Left ventricle myocardium inferior (tissue), 1 donor: ENCODE measurements at regions not wholly inside any gene's neighbourhood (a gene's known extent, or its start where the extent isn't known, plus 50 kb on each side); places are given as distances from the start of the nearest gene placed in this dataset.

Source experiments
- DNase-seq: peaks from one replicate; pipeline ENCODE4 v3.0.0-alpha.2; 2020
- H3K27ac ChIP-seq: fragments of 200-600 bp; replicated peaks from 2 replicates; pipeline ENCODE4 v1.8.0; 2021
- H3K27me3 ChIP-seq: fragments of 200-600 bp; 2 replicates; pipeline ENCODE4 v1.8.0; 2021; ENCODE audit warnings: low read depth
- H3K36me3 ChIP-seq: fragments of 200-600 bp; 2 replicates; pipeline ENCODE4 v1.8.0; 2021
- H3K4me1 ChIP-seq: fragments of 200-600 bp; 2 replicates; pipeline ENCODE4 v1.8.0; 2021
- H3K4me3 ChIP-seq: fragments of 200-600 bp; 2 replicates; pipeline ENCODE4 v1.8.0; 2021; ENCODE audit warnings: mild to moderate bottlenecking, moderate library complexity
- H3K9me3 ChIP-seq: fragments of 200-600 bp; replicated peaks from 2 replicates; pipeline ENCODE4 v1.8.0; 2021
- intact Hi-C: fragments of 100-400 bp; cut with micrococcal nuclease; formaldehyde crosslinking; loops from one replicate; pipeline ENCODE4 v1.11.0; 2022
- TF ChIP-seq, protein P1 (sequence below): fragments of 200-600 bp; IDR thresholded peaks from 2 replicates; pipeline ENCODE4 v1.8.0; 2021; ENCODE audit warnings: antibody characterized with exemption, mild to moderate bottlenecking, borderline replicate concordance
- donor health status: DM: no; HTN: yes; CAD: no; lungs with severe emphysema.

DNA sequence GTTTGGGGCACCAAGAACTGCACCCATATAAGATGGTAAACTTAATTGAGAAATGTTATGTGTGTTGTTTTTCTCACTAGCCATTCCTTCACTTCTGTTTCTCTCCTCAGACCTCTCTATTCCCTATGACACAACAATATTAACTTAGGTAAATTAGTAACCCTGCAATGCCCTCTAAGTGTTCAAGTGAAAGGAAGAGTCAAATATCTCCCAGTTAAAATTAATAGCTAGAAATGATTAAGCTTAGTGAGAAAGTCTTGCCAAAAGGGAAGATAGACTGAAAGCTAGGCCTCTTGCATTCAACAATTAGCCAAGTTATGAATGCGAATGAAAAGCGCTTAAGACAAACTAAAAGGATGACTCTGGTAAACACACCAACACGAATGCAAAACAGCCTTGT, 132.9 kb upstream of the KLF8 start:
- Histone ChIP-seq H3K36me3 (no peaks in the 10 kb centered on the region), H3K27ac (no peak overlapping the region), H3K4me3 (no peak overlapping the region), H3K9me3 (peaks cover 7% of the 10 kb centered on the region), H3K27me3 (no peaks in the 10 kb centered on the region), H3K4me1 (no peaks in the 10 kb centered on the region)
- TF ChIP-seq, protein P1, sequence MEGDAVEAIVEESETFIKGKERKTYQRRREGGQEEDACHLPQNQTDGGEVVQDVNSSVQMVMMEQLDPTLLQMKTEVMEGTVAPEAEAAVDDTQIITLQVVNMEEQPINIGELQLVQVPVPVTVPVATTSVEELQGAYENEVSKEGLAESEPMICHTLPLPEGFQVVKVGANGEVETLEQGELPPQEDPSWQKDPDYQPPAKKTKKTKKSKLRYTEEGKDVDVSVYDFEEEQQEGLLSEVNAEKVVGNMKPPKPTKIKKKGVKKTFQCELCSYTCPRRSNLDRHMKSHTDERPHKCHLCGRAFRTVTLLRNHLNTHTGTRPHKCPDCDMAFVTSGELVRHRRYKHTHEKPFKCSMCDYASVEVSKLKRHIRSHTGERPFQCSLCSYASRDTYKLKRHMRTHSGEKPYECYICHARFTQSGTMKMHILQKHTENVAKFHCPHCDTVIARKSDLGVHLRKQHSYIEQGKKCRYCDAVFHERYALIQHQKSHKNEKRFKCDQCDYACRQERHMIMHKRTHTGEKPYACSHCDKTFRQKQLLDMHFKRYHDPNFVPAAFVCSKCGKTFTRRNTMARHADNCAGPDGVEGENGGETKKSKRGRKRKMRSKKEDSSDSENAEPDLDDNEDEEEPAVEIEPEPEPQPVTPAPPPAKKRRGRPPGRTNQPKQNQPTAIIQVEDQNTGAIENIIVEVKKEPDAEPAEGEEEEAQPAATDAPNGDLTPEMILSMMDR = no peak
- no peak for DNase-seq
- intact Hi-C loops = no loop called here

DNA sequence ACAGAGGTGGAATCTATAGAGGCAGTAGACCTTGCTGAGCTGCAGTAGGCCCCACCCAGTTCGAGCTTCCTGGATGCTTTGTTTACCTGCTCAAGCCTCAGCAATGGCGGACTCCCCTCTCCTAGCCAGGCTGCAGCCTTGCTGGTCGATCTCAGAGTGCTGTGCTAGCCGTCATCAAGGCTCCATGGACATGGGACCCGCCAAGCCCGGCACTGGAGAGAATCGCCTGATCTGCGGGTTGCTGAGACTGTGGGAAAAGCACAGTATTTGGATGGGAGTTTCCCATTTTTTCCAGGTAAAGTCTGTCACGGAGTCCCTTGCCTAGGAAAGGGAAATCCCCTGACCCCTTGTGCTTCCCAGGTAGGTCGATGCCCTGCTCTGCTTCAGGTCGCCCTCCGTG, 124.8 kb upstream of the KLF8 start:
- Histone ChIP-seq H3K27ac (no peak overlapping the region), H3K27me3 (no peaks in the 10 kb centered on the region), H3K9me3 (peaks cover 5% of the 10 kb centered on the region), H3K36me3 (no peaks in the 10 kb centered on the region), H3K4me1 (no peaks in the 10 kb centered on the region), H3K4me3 (no peak overlapping the region)
- TF ChIP-seq, protein P1 = no peak
- DNase-seq = no peak
- intact Hi-C loops = no loop called here

DNA sequence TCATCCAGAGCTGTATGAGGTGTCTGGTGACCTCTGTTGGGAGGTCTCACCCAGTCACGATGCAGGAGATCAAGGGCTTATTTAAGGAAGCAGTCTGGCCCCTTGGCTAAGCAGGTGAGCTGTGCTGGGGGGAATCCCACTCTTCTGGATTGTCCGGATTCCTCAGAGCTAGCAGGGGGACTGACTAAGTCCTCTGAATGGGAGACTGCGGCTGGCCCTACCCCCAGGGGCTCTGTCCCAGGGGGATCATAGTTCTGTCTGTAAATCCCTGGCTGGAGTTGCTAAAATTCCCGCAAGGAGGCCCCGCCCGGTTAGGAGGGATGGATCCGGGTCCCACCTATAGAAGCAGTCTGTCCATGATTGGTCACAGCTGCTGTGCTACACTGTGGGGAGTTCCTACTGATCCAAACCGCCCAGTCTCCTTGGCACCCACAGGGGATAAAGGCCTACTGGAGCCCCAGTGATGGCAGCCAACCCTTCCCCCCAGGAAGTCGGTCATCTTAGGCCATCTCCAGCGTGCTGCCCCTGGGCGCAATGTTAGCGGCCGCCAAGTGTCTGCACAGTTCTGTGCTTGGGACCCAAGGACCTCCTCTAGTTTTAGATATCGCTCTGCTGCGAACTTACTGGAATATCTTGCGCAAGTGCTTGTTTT, 118.2 kb upstream of the KLF8 start:
- DNase-seq = no peak
- Histone ChIP-seq H3K27me3 (no peaks in the 10 kb centered on the region), H3K4me3 (no peak overlapping the region), H3K36me3 (no peaks in the 10 kb centered on the region), H3K27ac (no peak overlapping the region), H3K4me1 (no peaks in the 10 kb centered on the region), H3K9me3 (no peaks in the 10 kb centered on the region)
- intact Hi-C loops = no loop called here
- TF ChIP-seq, protein P1 = no peak

DNA sequence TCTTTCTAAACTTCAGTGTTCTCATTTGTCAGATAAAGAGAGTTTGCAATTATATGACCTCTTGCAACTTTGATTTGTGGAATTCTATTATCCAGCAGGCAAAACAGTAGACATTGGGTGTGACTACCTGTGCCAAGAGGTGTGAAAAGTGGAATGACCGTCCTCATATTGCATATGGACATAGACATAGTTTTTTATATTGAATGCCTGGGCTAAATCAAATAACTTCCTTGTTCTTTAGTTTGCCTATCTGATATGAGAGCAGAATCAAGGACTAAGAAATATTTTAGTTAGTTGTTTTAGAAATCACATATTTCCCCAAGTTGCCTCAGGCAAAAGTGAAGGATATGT, 117.7 kb upstream of the KLF8 start:
- TF ChIP-seq, protein P1 = no peak
- intact Hi-C loops = no loop called here
- no peaks in the 10 kb centered on the region for H3K27me3 ChIP-seq
- H3K4me1 ChIP-seq = no peaks in the 10 kb centered on the region
- no peak for DNase-seq
- H3K27ac ChIP-seq = no peak overlapping the region
- no peaks in the 10 kb centered on the region for H3K9me3 ChIP-seq
- no peak overlapping the region for H3K4me3 ChIP-seq
- no peaks in the 10 kb centered on the region for H3K36me3 ChIP-seq

DNA sequence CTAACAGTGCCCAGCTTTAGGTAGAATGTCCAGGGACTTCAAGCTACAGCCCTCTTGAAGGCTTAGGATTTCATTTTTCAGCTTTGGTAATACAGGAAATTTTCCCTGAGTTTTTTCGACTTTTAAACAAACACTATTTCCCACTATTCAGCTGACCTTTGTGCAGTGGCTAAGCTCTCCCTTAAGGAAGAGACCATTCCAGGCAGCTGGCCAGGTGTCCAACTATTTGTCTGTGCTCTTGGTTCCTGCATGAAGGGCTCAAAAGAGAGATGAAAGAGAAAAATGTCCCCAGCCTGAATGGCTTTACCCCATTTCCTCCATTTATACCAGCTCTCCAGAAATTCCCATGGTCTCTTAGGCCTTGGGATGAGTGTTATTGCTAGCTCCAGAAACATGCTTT, 111.9 kb upstream of the KLF8 start:
- no peak overlapping the region for H3K4me3 ChIP-seq
- TF ChIP-seq, protein P1 = no peak
- H3K36me3 ChIP-seq = no peaks in the 10 kb centered on the region
- H3K4me1 ChIP-seq = no peaks in the 10 kb centered on the region
- no peak overlapping the region for H3K27ac ChIP-seq
- DNase-seq = no peak
- H3K27me3 ChIP-seq = no peaks in the 10 kb centered on the region
- H3K9me3 ChIP-seq = no peaks in the 10 kb centered on the region
- intact Hi-C loops = no loop called here
